ENCODE measurements at regions not wholly inside any gene's neighbourhood (a gene's known extent, or its start where the extent isn't known, plus 50 kb on each side); places are given as distances from the start of the nearest gene placed in this dataset.
"Not testable (repeated sequence)": the region's sequence is repeated elsewhere in the genome, so short reads cannot be mapped to it uniquely, and the experiment has no call there.

DNA sequence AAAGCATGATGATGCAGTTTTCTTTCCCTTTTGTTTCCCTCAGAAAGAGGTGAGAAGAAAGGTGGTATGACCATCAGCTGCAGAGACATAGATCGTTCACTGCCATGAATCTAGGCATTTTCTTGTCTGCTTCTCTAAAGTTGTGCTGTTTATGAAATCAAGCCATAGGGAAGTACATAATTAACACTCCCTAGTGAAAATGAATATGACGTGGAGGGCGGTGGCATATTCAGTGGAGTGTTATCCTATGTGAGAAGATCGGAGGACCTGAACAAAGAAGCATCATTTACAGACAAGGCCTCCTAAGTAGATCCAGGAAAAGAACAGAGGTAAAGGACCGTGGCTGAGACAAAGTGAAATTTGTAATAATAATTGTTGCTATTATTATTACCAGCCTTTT, 509.0 kb upstream of the SLC39A10 start:
- DNase-seq = no peak

DNA sequence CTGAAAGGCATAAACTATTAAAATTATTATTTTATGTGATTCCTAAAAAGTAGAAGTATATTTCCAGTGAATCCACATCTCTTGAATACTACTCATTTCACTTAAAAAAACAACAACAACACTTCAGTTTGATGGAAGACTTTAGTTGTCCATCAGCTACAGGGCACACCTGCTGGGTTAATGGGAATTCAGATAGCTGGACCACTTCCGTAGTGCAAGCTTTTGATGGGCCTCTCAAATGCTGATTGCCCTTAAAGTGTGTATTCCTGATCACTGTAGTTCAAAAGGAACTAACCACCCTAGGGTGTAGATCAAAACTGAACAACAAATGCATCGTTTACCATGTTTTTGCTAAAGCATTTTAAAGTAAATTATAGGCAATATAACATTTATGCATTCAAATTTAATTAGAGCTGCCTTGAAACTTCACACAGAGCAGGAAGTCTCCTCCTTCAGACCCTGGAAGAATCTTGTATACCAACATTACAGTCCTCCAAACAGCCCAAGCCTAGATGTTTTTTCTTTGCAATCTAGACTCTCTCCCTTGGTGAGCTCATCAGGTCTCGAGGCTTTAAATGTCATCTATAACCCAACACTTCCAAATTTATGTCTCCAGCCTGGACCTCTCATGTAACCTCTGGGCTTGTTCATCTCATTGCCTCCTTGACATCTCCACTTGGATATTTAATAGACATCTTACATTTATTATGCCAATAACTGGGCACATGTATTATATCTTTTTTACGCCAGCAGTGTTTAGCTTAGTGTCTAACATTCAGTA, 510.1 kb upstream of the SLC39A10 start:
- no peak for DNase-seq

- DNase-seq = no peak
Observed at GRCh38 chr2:195138435-195138834, 518.6 kb upstream of the SLC39A10 start.

- not testable (repeated sequence) for DNase-seq
Observed at GRCh38 chr2:195125889-195126288, 531.1 kb upstream of the SLC39A10 start.

GRCh38 chr2:195124391-195125079, 532.5 kb upstream of the SLC39A10 start:
- DNase-seq = no peak

DNA sequence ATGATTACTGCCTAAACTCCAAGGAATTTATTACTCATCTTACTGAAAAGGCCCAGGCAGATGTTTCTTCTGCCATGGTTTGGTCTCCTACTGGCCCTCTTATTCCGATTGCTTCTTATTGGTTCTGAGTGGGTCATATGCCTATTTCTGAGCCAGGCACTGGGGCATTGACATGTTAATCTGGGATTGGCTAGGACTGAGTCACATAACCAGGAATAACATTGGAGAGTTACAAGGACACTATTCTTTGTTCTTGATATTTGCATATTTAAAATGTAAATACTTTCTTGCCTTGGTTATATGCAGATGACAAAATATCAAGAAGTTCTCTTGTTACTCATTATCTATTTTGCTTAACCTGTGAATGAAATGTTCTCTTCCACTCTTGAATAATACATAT, 534.4 kb upstream of the SLC39A10 start:
- DNase-seq = no peak

GRCh38 chr2:195121341-195121740, 535.7 kb upstream of the SLC39A10 start:
- no peak for DNase-seq

- DNase-seq = no peak
Observed at GRCh38 chr2:195119231-195119630, 537.8 kb upstream of the SLC39A10 start.

- DNase-seq = no peak
Observed at GRCh38 chr2:195118276-195118675, 538.8 kb upstream of the SLC39A10 start.

DNA sequence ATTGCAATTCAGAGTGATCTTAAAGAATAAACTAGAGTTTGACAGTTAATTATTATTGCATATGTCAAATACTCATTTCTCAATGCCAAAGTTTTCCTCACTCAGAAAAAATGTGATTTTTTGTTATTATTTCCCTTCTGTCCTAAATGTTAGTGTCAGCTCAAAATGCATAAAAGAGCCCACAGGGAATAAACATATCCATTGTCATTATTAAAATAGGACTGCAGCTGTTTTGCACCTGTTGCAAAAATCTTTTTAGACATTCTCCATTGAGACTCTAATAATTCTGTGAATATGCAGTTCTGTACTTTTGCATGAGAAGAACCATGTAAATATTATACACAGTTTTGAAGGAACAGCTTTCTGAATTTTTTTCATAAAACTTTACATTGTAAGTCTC, 540.0 kb upstream of the SLC39A10 start:
- no peak for DNase-seq

GRCh38 chr2:195115738-195116137, 541.3 kb upstream of the SLC39A10 start:
- no peak for DNase-seq

DNA sequence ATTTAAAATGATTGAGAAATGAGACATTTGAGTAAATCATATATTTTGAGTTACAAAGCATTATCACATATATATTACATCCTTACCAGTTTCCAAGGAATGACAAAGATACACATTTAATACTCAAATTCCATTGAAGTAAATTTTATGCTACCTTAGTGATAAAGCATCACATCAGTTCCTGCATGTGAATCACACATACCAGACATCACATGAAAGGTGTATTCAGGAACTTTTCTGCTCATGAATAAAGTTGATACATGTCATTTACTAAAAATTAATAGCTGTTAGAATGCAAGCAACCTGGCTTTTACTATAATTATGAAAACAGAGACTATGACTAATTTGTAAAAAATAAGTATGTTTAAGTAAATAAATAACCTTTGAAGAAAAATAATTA, 548.8 kb upstream of the SLC39A10 start:
- no peak for DNase-seq

DNA sequence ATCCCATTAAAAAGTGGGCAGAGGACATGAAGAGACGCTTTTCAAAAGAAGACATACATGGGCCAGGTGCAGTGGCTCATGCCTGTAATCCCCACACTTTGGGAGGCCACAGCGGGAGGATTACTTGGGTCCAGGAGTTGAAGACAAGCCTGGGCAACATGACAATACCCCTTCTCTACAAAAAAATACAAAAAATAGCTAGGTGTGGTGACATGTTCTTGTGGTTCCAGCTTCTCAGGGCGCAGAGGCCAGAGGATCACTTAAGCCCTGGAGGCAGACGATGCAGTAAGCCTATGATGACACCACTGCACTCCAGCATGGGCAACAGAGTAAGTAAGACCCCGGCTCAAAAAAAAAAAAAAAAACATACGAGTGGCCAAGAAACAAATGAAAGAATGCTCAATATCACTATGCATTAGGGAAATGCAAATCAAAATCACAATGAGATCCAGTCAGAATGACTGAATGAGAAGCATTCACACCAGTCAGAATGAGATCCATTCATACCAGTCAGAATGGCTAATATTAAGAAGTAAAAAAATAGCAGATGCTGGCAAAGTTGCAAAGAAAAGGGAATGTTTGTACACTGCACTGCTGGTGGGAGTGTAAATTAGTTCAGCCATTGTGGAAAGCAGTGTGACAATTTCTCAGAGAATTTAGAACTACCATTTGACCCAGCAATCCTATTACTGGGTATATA, 550.2 kb upstream of the SLC39A10 start:
- no peak for DNase-seq

GRCh38 chr2:195105581-195105980, 551.4 kb upstream of the SLC39A10 start:
- no peak for DNase-seq

DNA sequence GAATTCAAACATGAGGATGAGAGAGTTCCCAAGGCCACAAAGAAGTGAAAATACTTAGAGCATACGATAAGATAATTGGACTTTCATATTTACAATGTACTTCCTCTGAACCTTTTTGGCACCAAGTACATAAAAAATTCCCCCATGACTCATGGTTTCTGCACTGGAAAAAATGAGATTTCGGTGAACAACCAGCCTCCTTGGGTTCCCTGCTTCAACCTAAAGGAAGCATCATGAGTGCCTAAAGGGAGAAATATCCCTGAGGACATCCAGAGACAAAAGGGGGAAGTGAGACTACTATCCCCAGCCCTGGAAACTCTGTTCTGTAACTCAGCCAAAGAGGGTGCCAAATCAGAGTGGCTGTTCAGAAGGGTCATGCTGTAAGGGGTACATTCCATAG, 562.7 kb upstream of the SLC39A10 start:
- no peak for DNase-seq

DNA sequence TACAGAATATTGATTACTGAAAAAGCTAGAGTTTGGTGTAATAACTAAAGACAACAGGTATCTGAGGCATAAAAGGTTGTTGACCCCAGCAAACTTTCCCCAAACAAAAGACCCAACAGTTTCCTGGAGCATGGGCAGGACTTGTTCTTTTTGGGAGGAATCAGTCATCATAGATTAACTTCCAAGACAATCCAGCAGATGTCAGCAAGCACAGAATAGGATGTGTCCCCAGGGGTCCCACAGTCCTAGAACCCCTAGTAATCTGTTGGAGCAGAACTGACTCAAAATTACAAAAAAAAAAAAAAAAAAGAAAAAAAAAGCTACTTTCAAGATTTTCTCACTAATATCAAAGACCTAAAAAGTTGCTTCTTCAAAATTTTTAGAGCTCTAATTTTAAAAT, 564.7 kb upstream of the SLC39A10 start:
- DNase-seq = no peak

GRCh38 chr2:195072806-195073205, 584.2 kb upstream of the SLC39A10 start:
- DNase-seq = not testable (repeated sequence)

DNA sequence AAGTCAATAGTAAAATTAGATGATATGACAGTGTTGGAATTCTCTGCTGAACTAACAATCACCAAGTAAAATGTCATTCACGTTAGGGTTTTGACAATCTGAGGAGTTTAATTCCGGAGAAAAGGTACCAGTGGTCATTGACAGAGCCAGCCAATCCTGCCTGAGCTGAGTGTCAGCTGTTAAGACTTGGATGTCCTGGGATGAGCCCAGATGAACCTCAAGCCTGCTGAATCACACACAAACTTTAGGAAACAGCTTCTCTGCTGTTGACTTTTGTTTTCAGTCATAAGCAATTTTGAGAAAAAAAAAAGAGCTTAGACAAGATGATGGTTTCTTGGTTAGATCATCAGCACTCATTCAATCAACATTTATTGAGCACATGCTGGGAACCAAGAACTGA, 600.0 kb upstream of the SLC39A10 start:
- DNase-seq = no peak

GRCh38 chr2:195055996-195056395, 601.0 kb upstream of the SLC39A10 start:
- no peak for DNase-seq

DNA sequence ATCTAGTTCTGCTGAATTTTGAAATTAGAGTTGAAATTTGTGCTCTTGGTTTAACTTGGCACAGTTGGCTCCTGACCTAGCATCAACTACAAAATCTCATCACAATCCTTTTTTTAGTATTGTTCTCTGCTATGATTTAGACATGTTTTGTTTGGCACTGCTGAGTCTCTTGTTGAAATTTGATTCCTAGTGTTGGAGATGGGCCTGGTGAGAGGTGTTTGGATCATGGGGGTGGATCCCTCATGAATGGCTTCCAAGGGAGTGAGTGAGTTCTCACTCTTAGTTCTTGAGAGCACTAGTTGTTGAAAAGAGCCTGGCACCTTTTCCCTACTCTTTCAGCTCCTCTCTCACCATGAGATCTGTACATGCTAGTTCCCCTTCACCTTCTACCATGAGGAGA, 605.6 kb upstream of the SLC39A10 start:
- no peak for DNase-seq

DNA sequence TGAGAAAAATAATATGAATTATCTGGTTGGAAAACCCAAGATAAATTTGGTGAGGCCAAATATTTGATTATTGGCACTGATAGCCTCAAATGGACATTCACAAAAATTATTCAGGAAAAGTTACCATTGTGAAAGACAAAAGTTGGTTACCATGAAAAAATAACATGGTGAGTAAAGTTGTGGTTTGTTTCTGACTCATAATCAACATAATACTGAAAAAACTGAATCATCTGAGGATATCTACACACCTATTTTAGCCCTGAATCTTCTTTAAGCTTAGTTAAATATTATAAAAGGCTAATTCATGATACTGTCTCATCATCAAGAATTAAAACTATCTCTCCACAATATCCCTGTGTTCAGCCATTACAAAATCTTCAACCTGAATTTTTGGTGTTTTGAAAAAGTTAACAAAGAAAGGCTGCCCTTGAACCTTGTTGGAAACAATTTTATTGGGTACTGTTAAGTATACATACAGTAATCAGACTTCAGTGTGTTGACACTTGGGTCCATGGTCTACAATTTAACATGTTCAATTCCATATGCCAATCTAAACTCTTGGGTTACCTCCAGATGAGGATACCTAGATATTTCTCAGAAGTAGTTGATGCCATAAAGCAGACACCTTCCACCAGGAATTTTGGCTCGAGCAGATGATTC, 607.5 kb upstream of the SLC39A10 start:
- no peak for DNase-seq

DNA sequence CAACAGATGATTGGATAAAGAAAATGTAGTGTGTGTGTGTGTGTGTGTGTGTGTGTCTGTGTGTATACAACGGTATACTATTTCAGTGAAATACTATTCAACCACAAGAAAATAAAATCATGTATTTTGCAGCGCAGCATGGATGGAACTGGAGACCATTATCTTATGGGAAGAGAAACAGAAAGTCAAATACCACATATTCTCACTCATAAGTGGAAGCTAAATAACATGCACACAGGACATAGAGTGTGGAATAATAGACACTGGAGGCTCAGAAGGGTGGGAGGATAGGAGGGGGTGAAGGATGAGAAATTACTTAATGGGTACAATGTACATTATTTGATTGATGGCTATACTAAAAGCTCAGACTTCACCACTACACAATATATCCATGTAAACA, 609.1 kb upstream of the SLC39A10 start:
- no peak for DNase-seq

- no peak for DNase-seq
Observed at GRCh38 chr2:195044801-195045200, 612.2 kb upstream of the SLC39A10 start.

All from inflammatory macrophage (primary cell).